CD1c-positive myeloid dendritic cell (primary cell): ENCODE measurements at regions not wholly inside any gene's neighbourhood (a gene's known extent, or its start where the extent isn't known, plus 50 kb on each side); places are given as distances from the start of the nearest gene placed in this dataset.
"Not testable (repeated sequence)": the region's sequence is repeated elsewhere in the genome, so short reads cannot be mapped to it uniquely, and the experiment has no call there.

Experiments
- DNase-seq: peaks from one replicate; pipeline ENCODE4 v3.0.0-alpha.2; 2016; ENCODE audit errors: extremely low spot score

DNA sequence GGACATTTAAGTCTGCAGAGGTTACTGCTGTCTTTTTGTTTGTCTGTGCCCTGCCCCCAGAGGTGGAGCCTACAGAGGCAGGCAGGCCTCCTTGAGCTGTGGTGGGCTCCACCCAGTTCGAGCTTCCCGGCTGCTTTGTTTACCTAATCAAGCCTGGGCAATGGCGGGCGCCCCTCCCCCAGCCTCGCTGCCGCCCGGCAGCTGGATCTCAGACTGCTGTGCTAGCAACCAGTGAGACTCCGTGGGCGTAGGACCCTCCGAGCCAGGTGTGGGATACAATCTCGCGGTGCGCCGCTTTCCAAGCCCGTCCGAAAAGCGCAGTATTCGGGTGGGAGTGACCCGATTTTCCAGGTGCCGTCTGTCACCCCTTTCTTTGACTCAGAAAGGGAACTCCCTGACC, 198.4 kb upstream of the FERMT1 start:
- not testable (repeated sequence) for DNase-seq

DNA sequence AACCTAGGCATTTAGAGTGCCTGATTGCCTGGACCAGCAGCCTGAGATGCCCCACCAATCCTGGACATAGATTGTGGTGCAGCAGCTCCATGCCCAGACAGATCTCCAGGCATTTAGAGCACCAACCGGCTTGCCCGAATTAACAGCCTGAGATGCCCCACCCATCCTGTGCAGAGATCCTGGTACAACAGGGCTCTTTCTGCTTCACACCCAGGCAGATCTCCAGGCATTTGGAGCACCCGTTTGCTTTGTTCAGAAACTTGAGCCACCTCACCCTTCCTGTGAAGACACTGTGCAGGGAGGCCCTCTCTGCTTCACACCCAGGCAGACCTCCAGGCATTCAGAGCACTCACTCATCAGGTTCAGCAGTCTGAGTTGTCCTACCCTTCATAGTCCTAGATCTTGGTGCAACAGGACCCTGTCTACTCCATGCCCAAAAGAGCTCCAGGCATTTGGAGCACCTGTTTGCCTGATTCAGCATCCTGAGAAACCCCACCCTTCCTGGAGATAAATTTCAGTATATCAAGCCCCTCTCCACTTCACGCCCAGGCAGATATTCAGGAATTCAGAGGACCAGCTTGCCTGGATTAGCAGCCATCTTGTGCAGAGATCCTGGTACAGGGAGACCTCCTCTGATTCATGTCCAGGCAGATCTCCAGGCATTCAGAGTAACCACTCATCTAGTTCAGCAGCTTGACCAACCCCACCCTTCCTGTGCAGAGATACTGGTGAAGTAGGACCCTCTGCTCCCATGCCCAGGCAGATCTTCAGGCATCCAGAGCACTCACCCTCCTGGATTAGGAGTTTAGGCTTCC, 189.2 kb upstream of the FERMT1 start:
- no peak for DNase-seq

DNA sequence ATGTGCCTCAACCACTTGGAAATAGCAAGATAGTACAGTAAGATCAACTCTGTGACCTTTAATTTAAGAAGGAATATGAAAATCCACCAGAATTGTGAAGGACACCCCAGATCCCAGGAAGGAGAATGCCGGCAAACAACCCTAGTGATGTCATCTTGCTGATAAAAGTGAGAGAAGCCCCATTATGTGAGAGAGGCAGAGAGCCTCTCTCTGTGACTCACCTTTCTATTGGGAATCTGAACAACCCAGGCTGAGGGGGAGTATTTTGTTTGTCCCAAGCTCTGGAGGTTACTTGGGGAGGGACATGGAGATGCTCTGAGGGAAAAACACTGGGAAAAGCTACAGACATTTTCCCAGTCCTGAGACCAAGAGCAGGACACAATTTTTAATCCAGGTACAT, 188.3 kb upstream of the FERMT1 start:
- no peak for DNase-seq

DNA sequence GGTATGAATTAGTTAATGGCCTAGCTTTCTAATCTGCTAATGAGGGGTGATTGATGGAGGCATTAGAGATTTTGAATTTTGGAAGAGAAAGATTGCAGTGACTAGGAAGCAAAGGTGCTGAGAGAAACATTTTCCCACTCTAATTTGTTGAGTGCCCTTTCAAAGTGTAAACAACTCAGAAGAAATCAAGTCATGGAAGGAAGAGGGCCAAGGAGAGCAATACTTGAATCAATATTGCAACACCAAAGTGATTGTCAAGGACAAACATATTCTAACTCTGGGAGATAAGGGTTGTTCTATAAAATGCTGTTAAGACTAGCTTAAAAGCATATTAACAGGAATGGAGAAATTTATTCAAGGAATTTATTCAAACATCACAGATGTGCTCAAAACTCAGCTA, 182.7 kb upstream of the FERMT1 start:
- no peak for DNase-seq

DNA sequence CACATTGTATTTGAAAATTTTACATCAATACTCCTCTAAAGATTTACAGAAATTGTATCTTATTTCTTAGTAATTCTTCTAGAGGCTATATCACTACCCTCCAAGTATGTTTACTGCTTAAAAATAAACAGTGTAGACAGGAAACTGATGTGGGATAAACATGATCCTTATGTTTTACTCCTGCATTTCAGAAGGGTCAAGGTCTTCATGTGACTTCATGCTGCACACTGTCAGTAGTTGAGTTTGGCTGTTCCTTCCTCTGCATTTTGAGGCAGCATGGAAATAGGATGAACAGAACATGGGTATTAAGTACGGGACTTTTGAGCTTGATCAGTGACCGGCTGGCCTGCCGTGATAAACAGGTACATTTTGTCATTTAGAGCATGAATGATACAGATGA, 179.2 kb upstream of the FERMT1 start:
- no peak for DNase-seq

DNA sequence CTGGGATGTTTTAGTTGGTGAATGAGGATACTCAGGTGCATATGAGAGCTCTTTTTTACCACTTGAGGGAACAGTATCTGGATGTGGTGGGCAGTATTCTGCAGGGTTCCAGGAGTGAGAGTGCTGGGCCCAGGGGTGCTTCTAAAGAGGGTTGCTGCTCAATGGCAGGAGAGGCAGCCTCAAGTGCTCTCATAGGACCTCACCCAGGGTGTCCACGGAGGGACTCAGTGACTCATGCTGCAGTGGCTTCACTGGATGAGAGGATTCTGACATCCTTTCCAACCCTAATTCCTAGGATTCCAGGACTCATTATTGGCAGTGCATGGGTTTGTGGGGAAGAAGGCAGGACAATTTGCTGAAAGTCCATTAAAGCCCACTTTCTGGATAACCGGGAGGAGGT, 176.6 kb upstream of the FERMT1 start:
- no peak for DNase-seq

DNA sequence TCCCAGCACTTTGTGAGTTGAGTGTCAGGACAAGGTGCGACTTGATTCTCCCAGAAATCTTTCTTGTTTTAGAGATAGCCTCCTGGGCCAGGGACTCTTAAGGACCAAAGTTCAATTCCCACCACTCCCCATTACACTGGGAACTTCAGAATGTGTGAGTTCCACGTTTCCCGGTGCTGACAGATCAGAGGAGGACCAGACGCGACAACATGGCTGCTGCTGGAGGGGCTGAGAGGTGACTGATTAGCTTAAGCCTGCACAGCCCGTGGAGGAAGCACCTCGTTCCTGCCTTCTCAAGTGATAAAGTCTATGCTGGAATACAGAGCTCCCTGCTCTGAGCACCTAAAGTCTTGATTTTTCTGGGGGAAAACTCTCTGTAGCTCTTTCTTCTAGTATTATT, 175.2 kb upstream of the FERMT1 start:
- no peak for DNase-seq

DNA sequence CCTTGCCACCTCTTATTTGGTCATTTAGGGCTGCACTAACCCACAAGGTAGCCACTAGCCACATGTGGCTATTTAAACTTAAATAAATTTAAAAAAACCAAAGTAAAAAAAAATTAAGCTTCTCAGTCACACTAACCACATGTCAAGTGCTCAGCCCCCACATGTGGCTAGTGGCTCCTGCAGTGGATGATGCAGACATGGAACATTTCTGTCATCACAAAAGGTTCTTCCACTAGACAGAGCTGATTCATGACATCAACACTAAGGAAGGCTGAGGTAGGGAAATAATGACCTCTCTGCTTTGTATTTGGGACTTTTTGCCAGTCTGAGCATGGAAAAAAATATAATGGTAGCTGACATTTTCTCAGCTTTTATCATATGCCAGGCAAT, 173.0 kb upstream of the FERMT1 start:
- no peak for DNase-seq

DNA sequence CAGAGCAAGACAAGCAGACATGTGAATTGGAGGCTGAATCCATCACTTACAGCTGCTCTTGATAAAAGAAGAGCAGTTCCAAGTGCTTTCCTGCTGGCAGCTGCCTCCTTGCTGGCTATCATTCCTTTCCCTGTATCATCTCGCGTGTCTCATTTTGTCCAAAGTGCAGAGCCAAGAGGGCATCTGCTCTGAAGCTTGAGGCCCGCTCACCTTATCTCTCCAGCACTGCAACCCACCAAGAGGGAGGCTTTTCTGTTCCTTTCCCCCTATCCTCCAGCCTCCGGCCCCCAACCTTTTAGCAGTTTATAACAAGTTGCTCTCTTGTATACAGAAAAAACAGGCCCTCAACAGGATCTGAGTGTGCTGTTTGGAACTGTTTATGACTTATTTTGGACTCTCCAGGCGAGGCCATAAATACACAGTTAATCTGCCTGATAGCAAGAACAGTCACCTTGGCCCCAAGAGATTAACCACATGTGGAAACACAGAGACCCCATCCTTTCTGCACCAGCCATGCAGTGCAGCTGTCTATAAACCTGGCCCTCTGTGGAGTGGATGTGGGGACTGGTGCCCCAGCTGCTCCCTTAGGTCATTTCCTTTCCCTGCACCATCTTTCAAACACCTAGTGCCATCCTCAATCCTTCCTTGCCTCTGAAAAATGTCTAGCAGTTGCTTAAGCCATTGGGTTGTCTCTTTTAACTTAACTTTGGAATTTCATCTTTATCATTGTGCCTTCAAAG, 172.5 kb upstream of the FERMT1 start:
- no peak for DNase-seq

DNA sequence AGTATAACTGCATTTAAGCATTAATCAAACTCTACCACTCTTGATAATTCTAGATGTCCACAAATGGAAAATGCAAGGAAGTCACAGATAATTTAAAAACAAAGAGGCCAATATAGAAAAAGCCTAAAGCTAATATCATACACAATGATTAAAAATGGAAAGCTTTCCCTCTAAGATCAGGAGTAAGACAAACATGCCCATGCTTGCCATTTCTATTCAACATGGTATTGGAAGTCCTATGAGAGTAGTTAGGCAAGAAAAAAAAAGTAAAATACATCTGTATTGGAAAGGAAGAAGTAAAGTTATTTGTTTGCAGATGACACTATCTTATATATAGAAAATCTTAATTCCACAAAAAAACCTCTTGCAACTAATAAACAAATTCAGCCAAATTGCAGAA, 164.6 kb upstream of the FERMT1 start:
- no peak for DNase-seq

DNA sequence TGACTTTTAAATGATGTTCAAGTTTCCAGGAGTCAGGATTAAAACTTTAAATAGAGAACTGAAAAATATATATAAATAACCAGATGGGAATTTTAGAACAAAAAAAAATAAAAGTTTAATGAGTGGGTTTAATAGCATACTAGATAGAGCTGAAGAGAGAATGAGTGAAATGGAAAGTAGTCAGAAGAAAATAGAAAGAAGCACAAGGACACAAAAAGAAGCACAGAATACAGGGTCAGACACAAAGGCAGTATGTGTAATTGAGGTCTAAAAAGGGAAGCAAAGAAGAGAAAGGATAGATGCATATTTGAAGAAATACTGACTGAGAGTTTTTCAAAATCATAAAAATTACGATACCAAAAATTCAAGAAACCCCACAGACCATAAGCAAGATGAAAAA, 159.8 kb upstream of the FERMT1 start:
- DNase-seq, result no peak

DNA sequence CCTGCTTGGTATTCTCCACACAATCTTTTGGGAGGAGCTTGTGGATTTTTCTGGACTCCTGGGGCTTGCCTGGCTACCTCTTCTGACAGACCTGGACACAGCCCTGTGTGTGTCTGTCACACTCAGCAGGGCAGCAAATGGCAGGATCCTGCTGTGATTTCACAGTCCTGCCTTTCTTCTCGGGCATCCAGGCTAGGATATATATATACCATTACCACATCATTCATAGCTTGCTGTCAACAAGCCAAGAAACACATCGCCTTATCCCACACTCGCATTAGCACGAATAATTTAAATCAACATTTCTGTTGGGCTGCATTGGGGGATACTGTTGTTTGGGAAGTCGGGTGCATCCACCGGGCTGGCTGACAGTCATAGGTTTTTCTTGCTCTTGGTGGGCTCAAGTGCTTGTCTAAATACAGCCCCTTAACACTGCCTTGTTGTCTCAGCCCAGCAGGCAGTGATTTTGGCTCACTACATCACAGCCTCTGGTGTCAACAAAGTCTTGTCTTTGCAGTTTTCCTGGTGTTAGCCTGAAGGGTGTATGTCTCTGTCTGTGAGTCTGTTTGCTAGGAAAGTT, 154.9 kb upstream of the FERMT1 start:
- DNase-seq, result no peak

DNA sequence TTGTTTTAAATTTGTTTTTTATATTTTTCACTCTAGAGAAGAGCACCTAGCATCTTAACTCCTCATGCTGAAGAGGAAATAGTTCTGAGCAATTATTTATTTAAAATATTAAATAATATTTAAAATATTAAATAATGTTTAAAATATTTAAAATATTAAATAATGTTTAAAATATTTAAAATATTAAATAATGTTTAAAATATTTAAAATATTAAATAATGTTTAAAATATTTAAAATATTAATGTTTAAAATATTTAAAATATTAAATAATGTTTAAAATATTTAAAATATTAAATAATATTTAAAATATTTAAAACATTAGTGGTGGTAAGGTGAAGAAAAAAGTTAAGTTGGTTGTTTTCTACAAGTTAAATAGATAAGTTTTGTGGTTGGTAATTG, 147.6 kb upstream of the FERMT1 start:
- DNase-seq, result not testable (repeated sequence)

DNA sequence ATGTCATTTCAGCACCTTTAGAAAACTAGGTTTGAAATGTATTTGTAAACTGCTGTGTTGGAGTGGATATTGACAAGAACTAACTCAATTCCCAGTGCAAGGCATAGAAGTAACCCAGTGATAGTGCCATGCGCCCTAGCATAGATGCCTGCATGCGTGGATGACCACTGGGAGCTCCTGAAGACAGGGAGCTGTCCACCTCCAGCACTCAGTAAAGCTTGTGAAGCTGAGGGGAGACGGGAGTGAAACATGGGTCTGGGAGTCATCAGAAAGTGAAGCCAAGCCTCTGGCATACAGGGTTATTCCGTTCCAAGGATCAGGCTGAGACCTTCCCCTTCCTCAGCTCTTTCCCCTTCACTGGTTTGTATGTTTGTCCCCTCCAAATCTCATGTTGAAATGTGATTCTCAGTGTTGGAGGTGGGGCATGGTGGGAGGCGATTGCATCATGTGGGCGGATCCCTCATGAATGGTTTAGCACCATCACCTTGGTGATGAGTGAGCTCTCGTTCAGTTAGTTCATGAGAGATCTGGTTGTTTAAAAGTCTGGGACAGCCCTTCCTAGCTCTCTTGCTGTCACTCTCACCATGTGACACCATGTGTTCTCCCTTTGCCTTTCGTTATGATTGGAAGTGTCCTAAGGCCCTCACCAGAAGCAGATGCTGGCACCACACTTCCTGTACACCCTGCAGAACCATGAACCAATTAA, 146.5 kb upstream of the FERMT1 start:
- no peak for DNase-seq

DNA sequence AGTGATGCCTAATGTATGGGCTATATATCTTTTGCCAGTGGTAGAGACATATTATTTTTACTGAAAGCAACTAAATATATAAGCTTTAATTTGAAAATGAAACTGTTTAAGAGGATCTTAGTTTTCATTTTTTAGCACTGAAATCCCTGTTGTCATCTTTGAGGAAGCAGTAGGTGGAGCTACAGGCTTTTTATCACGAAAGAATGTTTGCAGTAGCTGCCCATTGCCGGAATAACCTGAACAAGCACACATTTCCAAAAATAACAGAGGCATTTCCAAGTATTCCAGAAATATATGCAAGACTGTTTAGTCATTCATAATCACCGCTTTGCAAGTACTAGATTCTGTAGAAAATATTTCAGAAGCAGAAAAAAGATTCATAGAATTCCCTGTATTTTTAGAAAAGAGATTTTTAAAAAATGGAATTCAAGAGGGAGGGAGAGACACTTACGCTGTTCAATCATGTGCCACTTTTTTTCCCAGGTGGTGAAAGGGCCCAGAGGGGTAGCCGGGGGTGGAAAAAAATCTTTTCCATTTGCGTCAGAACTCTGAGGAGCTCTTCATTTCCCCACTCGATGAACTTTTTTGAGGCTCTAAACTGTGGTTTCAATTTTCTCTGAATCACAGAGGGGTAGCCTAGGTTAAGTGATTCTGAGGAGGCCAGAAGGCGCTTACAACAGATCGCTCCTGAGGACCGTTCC, 142.5 kb upstream of the FERMT1 start:
- no peak for DNase-seq

DNA sequence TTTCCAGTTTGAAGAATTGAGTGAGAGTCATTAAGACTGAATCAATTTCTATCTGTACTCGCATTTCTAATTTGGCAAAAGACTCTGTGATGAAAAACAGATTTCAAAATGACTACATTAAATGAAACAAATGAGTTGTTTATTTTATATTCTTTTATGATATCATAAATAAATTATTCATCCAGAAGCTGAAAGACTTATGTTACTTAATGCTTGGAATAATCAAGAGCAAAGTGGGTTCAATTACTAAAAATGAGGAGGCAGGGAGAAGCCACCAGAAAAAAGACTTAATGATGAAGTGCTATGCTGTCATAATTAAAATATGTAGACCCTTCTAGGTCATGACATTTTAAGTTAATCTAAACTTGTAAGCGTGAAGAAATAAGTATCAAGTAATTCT, 130.6 kb upstream of the FERMT1 start:
- DNase-seq, result no peak

DNA sequence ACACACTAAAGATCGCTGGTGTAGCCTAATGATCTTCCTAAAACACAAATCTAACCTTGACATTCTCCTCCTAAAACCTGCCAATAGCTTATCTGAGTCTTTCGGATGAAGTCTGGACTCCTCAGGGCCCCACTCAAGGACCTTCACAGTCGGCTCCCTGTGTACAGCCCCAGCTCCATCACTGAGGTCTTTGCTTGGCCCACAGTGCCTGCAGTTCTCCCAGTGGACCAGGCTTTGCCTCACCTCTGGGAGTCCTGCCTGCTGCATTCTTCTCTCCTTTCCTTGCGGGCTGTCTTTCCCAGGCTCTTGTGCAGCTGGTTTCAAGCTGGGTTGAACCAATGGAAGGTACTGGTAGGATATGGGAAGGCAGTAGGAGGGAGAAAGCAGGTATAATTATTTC, 122.6 kb upstream of the FERMT1 start:
- no peak for DNase-seq

DNA sequence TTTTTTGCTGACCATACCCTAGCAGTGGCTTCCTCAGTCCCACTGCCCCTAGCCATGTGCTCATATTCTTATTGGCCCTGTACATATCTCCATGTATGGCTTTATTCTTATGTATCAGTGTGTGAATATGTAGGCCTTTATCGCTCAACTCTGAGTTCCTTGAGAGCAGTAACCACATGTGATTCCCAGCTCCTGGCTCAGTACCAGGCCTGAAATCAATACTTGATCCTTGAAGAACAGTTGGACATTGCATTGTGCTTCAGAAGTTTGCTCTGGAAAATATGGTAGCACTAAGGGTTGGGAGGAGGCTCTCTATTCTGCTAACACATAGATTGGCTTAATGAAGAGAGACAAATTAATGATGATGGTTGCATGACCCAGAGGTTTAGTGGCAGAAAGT, 118.8 kb upstream of the FERMT1 start:
- DNase-seq, result no peak

DNA sequence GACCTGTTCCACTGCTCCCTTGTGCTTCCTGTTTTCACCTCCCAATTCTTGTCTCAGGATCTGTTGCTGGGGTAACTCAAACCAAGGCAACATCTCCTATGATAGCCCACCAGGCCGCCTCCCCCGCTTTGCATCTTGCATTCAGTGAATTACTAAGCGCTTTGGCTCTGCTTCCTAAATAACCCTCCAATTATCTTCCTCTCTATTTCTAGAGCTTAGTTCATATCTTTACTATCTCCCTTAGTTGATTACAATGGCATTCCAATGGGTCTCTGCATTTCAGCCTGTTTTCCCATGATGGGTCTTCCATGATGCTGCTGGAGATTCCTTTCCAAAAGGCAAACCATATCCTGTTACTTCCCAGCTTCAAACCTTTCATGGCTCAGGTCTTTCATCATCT, 117.2 kb upstream of the FERMT1 start:
- no peak for DNase-seq

DNA sequence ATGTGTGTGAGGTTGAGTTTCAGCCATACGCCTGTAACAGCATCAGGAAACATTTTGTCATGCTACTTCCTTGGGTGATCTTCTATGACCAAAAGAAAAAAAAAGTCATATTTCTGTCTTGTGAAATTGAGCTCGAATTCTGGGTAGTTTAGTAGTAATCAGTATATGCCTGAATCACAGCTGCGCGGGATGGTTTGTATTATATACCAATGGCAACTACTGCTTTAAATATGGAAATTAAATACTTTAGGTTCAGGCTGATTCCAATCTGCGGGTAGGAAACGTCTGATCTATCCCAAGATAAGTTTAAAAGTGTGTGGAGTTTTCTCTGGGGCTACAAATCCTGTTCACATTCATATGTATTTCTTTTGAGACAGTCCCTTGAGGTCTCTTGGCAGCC, 115.6 kb upstream of the FERMT1 start:
- no peak for DNase-seq

DNA sequence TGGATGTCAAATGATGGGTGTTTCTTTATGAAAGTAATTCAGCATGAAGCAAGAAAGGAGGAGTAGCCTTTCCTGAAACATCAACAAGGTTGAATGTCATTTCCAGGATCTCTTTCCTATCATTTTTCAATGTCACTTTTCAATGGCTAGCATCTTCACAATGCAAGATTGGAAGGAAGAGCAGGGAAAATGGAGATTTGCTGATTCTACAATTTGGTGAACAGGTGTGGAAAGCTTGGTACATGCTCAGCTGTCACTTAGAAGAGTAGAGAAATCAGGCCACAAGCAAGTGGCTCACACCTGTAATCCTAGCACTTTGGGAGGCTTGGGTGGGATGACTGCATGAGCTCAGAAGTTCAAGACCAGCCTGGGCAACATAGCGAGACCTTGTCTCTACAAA, 112.7 kb upstream of the FERMT1 start:
- no peak for DNase-seq

DNA sequence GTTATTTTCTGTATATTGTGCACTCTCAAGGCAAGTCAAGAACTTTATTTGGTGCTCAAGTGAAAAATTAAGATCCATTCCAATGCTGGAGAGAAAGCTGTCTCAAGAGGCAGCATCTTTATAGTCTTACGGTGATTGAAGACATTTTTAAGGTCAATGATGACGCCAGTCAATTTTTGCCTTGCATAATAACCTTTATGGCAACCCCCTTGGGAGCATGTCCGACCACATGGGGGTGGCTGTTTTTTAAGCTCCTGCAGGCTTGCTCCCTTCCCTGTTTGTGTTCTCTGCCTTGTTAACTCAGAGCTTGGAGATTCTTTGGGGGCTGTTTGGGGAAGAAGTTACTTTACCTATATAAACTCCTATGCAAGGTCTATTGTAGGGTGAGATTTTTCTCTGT, 109.6 kb upstream of the FERMT1 start:
- no peak for DNase-seq
